ENCODE measurements at regions not wholly inside any gene's neighbourhood (a gene's known extent, or its start where the extent isn't known, plus 50 kb on each side); places are given as distances from the start of the nearest gene placed in this dataset.

DNA sequence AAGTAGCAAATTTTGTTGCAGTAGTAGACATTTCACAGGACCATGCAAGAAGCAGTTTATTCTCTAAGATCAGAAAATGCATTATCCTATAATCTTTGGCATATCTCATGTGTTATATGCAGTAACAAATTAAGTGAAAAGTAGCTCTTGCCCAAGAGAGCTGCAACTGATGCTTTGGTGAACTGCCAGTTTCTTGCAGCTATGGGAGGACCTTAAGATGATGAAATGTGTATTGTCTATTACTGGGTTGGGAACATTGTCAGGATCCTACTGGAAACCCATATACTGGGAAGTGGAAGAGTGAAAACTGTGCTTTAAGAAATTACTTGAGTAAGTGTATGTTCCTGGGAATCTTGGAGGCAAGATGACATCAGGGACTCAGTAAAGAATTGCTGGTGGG is 238.8 kb downstream of the DACT1 start:
- TF ChIP-seq GABPB1 (CRISPR knock-in tag; IDR thresholded peaks at IDR 0.05) (no peak), ETV6 (CRISPR knock-in tag; IDR thresholded peaks at IDR 0.05) (no peak), SMAD3 (CRISPR knock-in tag; IDR thresholded peaks at IDR 0.05; ENCODE audit: borderline replicate concordance) (no peak), NFYB (CRISPR knock-in tag; conservative IDR thresholded peaks at IDR 0.05; ENCODE audit: low read depth) (no peak), HMGXB4 (CRISPR knock-in tag; IDR thresholded peaks at IDR 0.05) (no peak), IRF1 (CRISPR knock-in tag; IDR thresholded peaks at IDR 0.05) (no peak), TEAD4 (CRISPR knock-in tag; IDR thresholded peaks at IDR 0.05) (no peak), MAX (CRISPR knock-in tag; IDR thresholded peaks at IDR 0.05) (no peak), SP1 (CRISPR knock-in tag; conservative IDR thresholded peaks at IDR 0.05) (no peak), ZNF232 (CRISPR knock-in tag; IDR thresholded peaks at IDR 0.05) (no peak), ESRRA (CRISPR knock-in tag; IDR thresholded peaks at IDR 0.05; ENCODE audit: borderline replicate concordance) (no peak), ZBTB43 (CRISPR knock-in tag; IDR thresholded peaks at IDR 0.05) (no peak), NR2C2 (CRISPR knock-in tag; IDR thresholded peaks at IDR 0.05) (no peak)
- TF ChIP-seq, protein P1, sequence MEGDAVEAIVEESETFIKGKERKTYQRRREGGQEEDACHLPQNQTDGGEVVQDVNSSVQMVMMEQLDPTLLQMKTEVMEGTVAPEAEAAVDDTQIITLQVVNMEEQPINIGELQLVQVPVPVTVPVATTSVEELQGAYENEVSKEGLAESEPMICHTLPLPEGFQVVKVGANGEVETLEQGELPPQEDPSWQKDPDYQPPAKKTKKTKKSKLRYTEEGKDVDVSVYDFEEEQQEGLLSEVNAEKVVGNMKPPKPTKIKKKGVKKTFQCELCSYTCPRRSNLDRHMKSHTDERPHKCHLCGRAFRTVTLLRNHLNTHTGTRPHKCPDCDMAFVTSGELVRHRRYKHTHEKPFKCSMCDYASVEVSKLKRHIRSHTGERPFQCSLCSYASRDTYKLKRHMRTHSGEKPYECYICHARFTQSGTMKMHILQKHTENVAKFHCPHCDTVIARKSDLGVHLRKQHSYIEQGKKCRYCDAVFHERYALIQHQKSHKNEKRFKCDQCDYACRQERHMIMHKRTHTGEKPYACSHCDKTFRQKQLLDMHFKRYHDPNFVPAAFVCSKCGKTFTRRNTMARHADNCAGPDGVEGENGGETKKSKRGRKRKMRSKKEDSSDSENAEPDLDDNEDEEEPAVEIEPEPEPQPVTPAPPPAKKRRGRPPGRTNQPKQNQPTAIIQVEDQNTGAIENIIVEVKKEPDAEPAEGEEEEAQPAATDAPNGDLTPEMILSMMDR (IDR thresholded peaks at IDR 0.05): no peak
